SH-SY5Y (cell line): ENCODE measurements at regions not wholly inside any gene's neighbourhood (a gene's known extent, or its start where the extent isn't known, plus 50 kb on each side); places are given as distances from the start of the nearest gene placed in this dataset.

Experiments used
- GATA2 ChIP-seq: IDR thresholded peaks from 2 replicates; pipeline ENCODE4 v1.6.1; 2011; ENCODE audit warnings: mild to moderate bottlenecking, low read depth, low read length
- GATA3 ChIP-seq: IDR thresholded peaks from 2 replicates; pipeline ENCODE4 v1.6.1; 2011; ENCODE audit warnings: low read depth, mild to moderate bottlenecking, low read length, moderate library complexity

- TF ChIP-seq GATA2: no peak
- TF ChIP-seq GATA3: no peak
Observed at GRCh38 chr2:221767106-221768012, 195.3 kb upstream of the EPHA4 start.

- TF ChIP-seq GATA3 (no peak), GATA2 (no peak)
Observed at GRCh38 chr2:221762496-221762895, 190.4 kb upstream of the EPHA4 start.

GRCh38 chr2:221761260-221761659 lies 189.2 kb upstream of the EPHA4 start:
- no peak for TF ChIP-seq GATA3
- TF ChIP-seq GATA2: no peak

- TF ChIP-seq GATA3: no peak
- TF ChIP-seq GATA2: no peak
Observed at GRCh38 chr2:221758076-221758475, 186.0 kb upstream of the EPHA4 start.

- TF ChIP-seq GATA2 (no peak), GATA3 (no peak)
Observed at GRCh38 chr2:221753401-221753800, 181.3 kb upstream of the EPHA4 start.

- TF ChIP-seq GATA2 (no peak), GATA3 (no peak)
Observed at GRCh38 chr2:221752781-221753180, 180.7 kb upstream of the EPHA4 start.

GRCh38 chr2:221750316-221750715 lies 178.2 kb upstream of the EPHA4 start:
- TF ChIP-seq GATA3 (no peak), GATA2 (no peak)

GRCh38 chr2:221747289-221747972 lies 175.3 kb upstream of the EPHA4 start:
- TF ChIP-seq GATA3 (no peak), GATA2 (no peak)

- no peak for TF ChIP-seq GATA2
- TF ChIP-seq GATA3: no peak
Observed at GRCh38 chr2:221741496-221742211, 169.6 kb upstream of the EPHA4 start.

GRCh38 chr2:221731432-221732145 lies 159.5 kb upstream of the EPHA4 start:
- no peak for TF ChIP-seq GATA3
- no peak for TF ChIP-seq GATA2

GRCh38 chr2:221726894-221727513 lies 154.9 kb upstream of the EPHA4 start:
- TF ChIP-seq GATA3: no peak
- no peak for TF ChIP-seq GATA2

GRCh38 chr2:221724631-221725203 lies 152.6 kb upstream of the EPHA4 start:
- no peak for TF ChIP-seq GATA3
- TF ChIP-seq GATA2: no peak

GRCh38 chr2:221716426-221717303 lies 144.6 kb upstream of the EPHA4 start:
- TF ChIP-seq GATA2: no peak
- no peak for TF ChIP-seq GATA3
